Caki2 (cell line): ENCODE measurements at regions not wholly inside any gene's neighbourhood (a gene's known extent, or its start where the extent isn't known, plus 50 kb on each side); places are given as distances from the start of the nearest gene placed in this dataset.
A peak's percentile ranks its signal among the peaks of the same experiment; 100 is the strongest.

Experiments
- DNase-seq: peaks from one replicate; pipeline ENCODE4 v3.0.0-alpha.2; 2015; ENCODE audit warnings: low read depth
- in situ Hi-C: cut with HindIII; loops from 2 replicates; pipeline ENCODE4 v1.10.0; 2016; ENCODE audit warnings: low sequenced_read_pairs, low pct_unique_long_range_greater_than_20kb, mixed read lengths

DNA sequence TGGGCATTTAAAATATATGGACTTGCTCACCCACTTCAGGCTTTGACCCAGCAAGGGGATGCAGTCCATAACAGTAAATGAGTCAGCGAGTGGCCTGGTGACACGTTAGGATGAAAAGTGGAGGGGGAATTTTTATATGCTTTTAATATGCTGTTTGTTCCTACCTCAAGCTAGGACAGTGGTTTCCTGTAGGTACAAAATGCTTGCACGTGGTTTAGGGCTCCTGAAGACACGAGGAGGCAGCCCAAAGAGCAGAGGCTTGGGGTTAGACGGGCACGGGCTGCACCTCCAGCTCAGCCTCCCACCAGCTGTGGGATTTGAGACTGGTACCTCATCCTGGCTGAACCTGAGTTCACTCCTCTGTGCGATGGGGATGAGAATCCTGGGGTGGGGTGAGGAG lies 306.2 kb upstream of the CXCR4 start:
- in situ Hi-C loops: no loop called here
- DNase-seq: no peak

DNA sequence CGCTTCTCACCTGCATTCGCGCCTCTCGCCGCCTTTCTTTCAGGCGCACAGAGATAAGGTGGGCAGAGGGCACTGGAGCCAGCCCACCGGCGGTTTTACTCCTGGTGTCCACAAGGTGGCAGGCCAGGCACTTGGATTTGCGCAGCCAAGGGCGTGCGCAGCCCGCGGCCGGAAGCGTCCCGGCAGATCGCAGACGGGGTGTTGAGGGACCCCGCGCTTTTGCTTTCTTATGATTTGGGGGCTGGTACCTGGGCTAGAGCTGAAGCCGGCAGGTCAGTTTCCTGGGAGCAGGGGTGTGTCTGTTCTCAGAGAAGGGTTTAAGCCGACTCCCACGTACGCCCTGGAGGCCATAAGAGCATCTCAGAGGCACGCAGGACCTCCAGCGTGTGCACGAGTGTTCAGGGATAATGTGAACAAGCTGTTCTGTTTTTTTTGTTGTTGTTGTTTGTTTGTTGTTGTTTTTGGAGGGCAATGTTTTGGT lies 305.6 kb upstream of the CXCR4 start:
- peak; percentile 61 for DNase-seq
- in situ Hi-C loops: no loop called here

DNA sequence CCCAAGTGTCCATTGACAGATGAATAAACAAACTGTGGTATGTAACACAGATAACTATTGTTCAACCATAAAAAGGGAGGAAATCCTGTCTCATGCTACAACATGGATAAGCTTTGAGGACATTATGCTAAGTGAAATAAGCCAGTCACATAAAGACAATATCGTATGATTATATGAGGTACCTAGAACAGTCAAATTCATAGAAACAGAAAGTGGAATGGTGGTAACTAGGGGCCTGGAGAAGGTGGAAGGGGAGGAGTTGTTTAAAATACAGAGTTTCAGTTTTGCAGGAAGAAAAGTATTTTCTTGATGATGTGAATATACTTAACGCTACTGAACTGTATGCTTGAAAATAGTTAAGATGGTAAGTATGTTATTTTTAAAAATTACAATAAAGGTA lies 304.6 kb upstream of the CXCR4 start:
- in situ Hi-C loops: no loop called here
- DNase-seq: no peak

DNA sequence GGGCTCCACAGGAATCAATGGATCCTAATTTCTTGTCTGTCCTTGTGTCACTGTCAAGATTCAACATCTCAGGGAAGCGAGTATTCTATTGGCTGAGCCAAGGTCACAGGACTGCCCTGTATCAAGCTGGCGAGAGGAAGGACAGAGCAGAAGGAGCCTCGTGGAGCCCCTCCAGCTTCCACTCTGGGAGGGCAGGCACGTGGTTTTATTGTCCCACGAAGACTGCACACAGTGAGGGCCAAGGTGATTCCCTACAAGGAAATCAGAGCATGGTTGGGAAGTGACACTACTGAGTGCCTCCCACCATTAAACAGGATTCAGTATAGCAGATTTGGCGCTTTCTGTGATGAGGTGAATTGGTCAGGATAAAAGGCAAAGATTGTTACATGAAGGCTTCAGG lies 302.4 kb upstream of the CXCR4 start:
- no peak for DNase-seq
- in situ Hi-C loops: no loop called here

DNA sequence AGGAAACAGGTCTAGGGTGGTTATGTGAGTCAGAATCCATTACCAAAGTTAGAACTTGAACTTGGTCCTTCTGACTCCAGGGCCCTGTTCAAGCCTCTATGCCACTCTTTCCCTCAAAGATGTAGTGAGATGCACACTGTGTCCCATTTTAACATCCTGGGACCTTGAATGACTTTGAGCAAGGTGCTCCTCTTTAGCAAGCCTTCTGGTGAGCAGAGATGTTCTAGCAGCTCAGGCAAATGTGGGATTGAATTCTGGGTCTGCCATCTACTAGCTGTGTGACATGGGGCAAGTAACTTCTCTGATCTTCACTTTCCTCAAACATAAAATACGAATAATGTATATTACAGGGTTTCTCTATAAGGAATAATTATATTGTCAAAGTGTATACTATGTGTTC lies 294.0 kb upstream of the CXCR4 start:
- in situ Hi-C loops: no loop called here
- DNase-seq: no peak

DNA sequence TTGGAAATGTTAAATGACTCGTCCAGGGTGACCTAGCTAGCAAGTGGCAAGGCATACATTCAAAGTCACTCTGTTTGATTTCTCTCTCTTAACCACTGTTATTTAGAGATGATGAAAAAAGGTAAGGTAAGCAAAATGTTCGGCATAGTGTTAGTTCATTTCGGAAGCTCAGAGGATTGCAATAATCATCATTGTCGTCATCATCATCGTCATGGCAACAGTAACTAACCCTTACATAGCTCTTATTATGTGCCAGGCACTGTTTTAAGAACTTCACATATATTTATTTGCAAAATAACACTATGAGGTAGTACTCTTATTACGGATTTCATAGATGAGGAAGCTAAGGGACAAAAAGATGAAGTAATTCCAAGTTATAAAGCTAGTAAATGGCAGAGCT lies 292.7 kb upstream of the CXCR4 start:
- DNase-seq: no peak
- in situ Hi-C loops: no loop called here

DNA sequence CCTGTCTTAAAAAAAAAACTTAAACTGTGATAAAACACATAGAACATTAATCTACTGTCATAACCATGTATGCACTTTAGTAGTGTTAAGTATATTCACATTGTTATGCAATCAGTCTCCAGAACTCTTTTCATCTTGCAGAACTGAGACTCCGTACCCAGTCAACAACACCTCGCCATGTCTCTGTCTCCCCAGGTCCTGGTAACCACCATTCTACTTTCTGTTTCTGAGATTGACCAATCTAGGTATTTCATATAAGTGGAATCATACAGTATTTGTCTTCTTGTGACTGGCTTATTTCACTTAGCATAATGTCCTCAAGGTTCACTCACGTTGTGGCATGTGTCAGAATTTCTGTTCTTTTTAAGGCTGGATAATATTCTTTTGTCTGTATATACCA lies 290.8 kb upstream of the CXCR4 start:
- in situ Hi-C loops: no loop called here
- DNase-seq: no peak

DNA sequence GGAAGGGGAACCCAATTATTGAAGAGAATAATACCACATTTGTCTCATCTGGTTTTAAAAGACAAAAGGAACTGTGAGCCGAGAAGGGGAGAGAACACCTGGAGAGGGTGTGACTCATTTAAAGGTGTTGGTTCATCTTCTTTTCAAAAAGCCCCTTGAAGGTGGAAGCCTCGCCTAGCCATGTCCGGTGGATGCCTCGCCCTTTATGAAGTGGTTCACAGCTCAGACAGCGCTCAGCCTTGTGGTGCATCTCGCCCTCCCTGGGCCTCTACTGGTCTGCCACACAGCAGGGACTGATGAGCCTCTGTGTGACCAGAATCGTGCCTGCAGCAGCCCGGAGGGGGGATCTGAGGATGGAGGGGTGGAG lies 290.0 kb upstream of the CXCR4 start:
- in situ Hi-C loops: no loop called here
- DNase-seq: no peak

DNA sequence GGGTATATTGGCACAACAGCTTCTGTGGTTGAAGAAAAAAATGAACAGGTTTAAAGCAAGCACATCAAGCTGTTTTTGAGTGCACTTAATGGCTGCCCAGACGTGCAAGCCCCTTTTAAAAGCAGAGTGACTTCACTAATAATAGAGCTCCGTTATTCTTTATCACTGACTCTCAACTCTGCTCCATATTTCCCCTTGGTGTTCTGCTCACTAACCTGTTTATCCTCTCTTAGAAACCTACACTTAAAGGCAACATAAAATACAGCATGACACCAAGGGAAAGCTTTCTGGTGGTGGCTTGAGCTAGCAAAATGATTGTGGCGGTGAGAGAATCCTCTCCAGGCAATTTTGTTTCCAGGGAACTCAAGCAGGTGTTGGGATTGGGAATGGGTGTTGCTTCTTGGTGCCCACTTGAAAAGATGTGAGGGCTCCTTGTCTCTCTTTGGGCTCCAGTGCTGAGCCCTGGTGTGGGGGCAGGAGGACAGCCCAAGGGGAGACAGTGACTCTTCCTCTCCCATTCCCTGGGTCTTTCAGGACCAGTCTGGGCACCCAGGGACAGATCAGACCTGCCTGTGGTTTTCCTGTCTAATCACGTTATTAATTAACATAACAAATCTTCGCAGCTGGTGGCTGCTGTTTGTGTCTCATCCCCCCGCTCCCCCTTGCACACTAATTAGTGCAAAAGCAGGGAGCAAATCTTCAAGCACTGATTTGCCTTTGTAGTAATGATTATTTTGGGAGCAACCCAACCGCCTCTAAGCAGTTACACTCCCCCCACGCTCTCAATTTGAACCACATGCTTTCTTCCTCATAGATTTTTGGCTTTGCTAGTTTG lies 289.4 kb upstream of the CXCR4 start:
- DNase-seq: no peak
- in situ Hi-C loops: no loop called here

DNA sequence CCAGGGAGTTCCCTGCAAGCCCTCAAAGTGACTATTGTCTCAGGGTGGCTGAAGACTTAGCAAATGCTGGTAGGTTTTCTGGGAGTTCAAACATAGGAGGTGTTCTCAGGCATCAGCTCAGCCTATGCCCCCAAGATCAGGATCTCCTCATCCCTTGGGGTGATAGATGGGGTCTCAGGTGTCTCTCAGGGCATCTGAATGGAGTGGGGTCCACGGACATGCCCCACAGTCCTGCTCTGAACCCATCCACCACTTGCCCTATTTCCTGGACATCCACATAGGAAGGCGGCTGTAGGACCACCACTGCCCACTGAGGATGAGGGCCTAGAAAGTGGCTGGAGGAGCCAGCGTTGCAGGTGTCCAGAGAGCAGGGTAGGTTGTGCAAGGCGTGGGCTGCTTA lies 287.0 kb upstream of the CXCR4 start:
- in situ Hi-C loops: no loop called here
- DNase-seq: no peak

DNA sequence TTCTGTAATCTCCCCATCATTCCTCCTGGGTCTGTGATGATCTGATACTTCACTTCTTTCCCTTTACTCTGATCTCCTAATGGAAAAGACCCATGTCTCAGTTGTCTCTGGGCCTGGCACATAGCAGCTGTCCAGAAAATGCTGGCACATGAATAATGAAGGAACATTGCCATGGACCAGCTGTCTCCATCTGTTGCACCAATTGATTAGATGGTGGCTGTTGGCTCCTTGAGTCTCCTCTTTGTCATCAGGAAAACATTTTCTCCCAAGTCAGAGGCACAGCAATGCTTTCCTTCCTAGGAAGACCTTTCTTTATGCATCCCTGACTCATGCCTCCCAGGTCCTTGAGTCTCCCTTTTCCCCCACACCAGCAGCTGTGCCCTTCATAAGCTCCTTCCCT lies 286.2 kb upstream of the CXCR4 start:
- in situ Hi-C loops: no loop called here
- no peak for DNase-seq

DNA sequence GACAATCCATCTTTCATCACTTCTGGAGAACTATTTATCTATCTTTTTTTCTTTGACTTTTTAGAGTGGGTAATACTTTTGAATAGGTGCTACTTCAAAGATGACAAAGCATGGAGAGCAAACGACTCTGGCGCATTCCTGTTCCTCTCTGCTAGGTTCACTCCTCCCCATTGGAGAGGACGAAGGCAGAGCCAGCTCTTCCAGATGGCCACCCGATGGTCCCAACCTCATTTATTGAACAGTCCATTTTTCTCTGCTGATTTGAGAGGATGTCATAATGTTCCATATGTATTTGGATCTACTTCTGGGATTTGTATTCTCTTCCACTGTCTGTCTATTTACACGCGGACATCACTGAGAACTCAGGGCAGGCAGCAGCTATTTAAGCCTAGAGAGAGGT lies 284.3 kb upstream of the CXCR4 start:
- in situ Hi-C loops: no loop called here
- DNase-seq: no peak

DNA sequence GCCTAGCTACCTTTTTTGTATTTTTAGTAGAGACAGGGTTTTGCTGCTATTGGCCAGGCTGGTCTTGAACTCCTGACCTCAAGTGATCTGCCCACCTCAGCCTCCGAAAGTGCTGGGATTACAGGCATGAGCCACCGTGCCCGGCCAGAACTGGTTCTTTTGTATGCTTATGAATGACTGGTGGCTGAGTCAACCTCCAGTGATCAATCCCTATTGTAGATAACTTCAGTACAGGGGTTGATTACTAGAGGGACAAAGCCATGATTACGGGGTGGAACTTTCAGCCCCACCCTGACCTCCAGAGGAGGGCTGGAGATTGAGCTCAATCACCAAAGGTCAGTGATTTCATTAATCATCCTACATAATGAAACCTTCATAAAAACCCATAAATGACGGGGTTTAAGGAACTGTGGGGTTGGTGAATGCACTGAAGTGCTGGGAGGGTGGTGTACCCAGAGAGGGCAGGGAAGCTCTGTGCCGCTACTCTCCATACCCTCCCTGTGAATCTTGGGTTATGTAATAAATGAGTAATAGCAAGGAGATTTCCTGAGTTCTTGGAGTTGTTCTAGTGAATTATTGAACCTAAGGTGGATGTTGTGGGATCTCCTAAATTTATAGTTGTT lies 281.8 kb upstream of the CXCR4 start:
- in situ Hi-C loops: no loop called here
- no peak for DNase-seq

DNA sequence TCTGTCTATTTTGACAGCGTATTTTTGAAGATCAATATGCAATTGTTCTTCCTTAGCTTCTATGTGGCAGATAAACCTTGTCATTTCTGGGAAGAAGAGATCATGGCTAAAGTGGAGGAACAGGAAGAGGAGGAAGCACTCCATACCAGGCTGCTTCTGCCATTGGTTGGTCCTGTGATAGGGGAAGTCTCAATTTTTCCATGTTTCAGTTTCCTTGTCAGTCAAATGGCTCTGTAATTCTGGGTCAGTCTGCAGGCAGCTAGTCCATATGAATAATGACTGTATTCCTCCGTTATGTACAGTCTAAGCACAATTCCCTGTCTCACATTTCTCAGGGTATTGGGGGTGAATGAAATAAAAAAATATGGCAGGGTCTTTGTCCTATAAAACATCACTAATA lies 277.6 kb upstream of the CXCR4 start:
- in situ Hi-C loops: no loop called here
- no peak for DNase-seq

DNA sequence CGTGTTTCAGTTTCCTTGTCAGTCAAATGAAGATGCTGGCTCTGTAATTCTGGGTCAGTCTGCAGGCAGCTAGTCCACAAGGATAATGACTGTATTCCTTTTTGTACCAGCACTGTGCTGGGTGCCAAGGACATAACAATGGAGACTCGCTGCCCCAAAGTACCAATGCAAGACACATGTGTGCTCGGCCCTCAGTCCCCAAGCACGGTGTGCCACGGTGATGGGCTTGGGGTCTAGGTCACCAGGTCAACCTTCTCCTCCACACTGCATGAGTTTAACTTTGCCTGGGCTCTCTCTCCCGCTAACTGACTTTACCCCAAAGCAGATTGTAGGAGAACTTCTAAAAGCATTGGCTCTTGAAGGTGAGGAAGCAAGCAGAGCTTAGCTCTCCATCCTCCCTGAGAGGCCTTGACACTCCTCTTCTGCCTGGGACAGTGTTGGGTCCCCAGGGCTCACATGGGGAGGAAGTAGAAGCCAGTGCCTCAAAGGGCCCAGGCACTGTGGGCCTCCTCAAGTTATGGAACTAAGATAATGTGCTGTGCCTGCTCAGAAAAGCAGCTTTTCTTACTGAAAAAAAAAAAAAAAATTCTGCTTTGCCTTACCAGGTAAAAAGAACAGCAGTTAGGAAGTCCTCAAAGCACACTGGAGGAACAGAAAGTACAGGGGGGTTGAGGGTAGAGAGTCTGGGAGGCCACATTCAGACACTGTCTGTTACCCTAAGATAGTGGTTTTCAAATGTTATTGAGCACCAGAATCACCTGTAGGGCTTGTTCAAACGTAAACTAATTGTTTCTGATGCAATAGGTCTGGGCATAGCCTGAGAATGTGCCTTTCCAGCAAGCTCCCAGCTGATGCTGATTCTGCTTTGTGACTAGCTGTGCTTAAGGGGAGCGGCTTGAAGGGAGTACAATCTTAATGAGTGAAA lies 276.4 kb upstream of the CXCR4 start:
- DNase-seq: no peak
- in situ Hi-C loops: no loop called here

DNA sequence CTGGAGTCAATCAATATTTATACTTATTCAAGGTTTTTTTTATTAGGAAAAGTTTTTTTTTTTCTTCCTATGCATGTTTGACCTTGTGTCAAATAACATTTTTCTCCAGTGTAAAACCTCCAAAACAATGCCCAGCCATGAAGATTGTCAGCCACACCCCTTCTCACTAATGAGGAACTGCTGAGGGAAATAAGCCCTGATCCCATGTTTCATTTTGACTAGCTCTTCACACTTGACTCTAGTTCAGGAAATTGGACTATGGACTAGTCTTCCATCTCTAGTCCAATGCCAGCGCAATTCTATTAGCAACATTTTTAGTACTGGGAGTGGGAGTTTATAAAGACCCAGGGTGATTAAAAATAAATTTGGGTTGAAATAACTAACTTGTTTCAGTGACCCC lies 275.6 kb upstream of the CXCR4 start:
- no peak for DNase-seq
- in situ Hi-C loops: no loop called here

DNA sequence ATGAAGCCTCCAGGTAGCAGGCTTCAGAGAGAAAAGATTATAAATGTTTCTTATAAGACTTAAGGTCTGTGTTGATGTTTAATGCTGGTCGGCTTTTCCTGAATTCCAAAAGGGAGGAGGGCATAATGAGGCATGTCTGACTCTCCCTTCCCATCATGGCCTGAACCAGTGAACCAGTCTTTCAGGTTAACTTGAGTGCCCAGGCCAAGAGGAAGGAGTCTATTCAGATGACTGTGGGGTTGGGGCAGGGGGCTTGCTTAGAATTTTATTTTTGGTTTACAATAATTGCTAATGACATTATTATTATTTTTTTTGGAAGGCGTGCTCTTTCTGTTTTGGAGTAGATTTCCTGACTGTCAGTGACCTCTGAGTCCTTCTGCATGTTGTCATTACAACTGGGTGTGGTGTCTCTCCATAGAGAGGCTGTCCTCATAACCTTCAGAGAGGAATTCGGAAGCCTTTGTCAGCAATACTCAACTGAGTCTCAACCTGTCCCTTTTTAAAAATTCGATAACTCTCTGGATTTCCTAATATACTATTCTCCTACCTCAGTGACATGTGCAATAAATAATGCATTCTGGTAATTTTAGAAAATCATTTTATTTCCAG lies 275.1 kb upstream of the CXCR4 start:
- in situ Hi-C loops: no loop called here
- DNase-seq: no peak

DNA sequence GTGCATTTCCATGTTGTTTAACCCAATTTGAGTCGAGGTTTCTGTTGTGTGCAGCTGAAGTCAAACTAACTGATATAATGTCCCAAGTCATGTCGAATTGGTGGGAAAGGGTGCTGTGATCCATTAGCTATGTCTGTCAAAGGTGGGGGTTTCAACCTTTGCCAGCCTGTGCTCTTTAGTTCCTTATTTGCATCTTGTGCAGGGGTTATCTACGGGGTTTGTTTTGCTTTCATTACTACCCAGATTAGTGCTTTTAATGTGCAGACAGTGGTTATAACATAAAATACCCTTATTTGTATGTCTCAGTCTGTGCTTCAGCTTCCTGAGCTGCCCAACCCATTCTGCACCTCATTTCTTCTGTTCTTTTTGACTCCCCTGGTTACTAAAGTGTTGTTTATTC lies 271.9 kb upstream of the CXCR4 start:
- in situ Hi-C loops: no loop called here
- DNase-seq: no peak

DNA sequence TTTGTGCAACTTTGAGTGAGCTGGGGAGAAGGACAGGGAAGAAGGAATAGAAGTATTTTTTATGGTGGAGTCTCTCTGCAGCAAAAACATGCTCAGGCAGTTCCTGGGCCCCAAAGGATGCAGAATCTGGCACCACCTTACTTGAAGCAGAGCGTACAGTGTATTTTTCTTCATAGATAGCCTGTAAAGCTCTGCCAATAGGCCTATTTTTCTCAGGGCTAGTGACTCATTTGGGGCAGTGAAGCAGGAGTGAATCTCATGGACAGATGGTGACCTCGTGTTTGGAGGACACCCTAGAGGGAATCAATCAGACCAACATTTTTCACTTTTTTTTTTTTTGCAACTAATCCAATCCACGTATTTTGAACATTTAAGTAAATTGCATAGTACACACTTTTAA lies 268.1 kb upstream of the CXCR4 start:
- in situ Hi-C loops: no loop called here
- DNase-seq: no peak
